Right ventricle myocardium inferior (tissue), 1 donor: ENCODE measurements at regions not wholly inside any gene's neighbourhood (a gene's known extent, or its start where the extent isn't known, plus 50 kb on each side); places are given as distances from the start of the nearest gene placed in this dataset.
A peak's percentile ranks its signal among the peaks of the same experiment; 100 is the strongest.
"Not testable (repeated sequence)": the region's sequence is repeated elsewhere in the genome, so short reads cannot be mapped to it uniquely, and the experiment has no call there.

ENCODE experiments used
- ATAC-seq: fragments of 200-7000 bp; cut with Tn5 transposase; one replicate; pipeline ENCODE4 v1.9.1; 2020; ENCODE audit warnings: mild to moderate bottlenecking, moderate library complexity
- DNase-seq: peaks from one replicate; pipeline ENCODE4 v3.0.0; 2021; ENCODE audit errors: missing footprints
- intact Hi-C: fragments of 100-400 bp; cut with DNase I; formaldehyde crosslinking; loops from one replicate; pipeline ENCODE4 v1.11.0; 2022
- donor health status: DM: no; HTN: yes; CAD: no; lungs with severe emphysema.

DNA sequence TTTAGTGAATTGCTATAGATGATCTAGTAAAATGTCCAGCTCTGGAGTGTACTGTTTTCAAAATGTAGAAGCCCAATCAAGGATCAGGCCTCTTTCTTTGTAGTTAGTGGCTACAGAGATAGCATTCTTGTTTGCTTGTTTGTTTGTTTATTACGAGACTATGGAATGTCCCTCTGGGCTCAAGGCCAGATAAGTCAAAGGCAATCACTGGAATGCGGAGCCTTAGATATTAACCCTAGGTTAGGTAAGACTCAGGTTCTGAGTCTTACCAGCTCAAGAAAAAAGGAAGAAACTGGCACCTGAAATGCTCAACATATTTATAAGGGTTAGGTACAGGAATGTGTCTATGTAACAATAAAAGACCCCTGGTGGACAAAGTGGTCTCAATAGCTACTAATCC lies 261.5 kb downstream of the SLC7A11 start:
- no peak for ATAC-seq
- intact Hi-C loops, result no loop called here
- no peak for DNase-seq

DNA sequence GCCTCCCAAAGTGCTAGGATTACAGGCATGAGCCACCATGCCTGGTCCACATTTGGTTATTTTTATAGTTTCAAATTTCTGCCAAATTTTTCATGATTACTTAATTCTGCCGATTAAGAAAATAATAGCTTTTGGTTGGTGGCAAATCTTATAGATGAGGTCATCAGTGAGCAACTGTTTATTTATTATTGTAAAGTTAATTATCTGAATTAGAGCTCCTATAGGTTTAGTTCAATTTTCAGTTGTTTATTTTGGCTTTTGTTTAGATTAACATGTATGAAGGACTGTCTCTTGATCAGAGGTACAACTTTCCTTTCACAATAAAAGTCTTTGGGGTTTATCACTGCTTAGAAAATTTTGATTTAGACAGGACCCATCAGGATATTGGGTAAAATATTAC lies 262.2 kb downstream of the SLC7A11 start:
- intact Hi-C loops, result no loop called here
- ATAC-seq, result no peak
- no peak for DNase-seq

DNA sequence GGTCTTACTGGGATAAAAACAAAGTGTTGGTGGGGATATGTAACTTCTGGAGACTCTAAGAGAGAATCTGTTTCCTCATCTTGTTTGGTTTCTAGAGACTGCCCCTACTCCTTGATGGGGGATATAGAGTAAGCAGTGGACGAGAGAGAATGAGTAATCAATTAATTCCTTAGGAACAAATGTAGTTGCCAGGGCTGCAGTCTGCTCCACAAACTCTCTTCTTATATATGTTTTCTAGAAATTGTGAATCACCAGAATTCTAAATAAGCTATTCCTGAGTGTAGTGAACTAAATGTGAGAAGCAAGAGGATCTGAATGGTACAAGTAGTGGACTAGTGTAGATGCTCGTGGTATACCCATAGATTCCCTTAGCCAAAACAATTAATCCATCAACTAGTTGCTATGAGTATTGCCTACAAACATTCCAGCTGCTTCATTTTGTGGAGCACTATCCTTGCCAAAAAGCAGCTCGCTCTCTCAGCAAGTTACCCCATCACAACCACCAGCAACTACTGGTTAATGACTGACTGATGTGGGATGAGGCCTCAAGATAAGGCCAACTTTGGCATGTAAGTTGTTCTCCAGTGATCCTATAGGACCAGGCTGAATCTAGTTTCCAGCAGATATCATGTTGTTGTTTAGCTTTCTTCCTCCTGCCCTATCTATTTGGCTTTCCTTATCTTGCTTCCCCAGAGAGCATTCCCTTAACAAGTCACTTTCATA lies 273.0 kb downstream of the SLC7A11 start:
- ATAC-seq (no peak), DNase-seq (no peak)
- intact Hi-C loops, result no loop called here

DNA sequence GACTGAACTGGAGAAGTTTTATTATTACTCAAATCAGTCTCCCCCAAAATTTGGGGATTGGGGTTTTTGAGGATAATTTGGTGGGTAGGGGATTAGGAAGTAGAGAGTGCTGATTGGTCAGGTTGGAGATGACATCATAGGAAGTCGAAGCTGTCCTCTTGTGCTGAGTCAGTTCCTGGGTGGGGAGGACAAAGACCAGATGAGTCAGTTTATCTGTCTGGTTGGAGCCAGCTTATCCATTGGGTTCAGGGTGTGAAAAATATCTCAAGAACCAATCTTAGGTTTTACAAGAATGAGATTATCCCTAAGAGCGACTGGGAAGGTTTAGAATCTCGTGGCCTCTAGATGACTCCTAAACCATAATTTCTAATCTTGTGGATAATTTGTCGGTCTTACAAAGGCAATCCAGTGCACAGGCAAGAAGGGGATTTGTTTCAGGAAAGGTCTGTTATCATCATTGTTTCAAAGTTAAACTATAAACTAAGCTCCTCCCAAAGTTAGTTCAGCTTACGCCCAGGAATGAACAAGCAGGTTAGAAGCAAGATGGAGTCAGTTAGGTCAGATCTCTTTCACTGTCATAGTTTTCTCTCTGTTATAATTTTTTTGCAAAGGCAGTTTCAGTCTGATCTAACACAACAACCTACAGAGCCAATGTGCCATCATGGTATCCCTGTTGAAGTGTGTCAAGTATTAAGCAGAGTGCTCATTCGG lies 274.5 kb downstream of the SLC7A11 start:
- intact Hi-C loops, result no loop called here

DNA sequence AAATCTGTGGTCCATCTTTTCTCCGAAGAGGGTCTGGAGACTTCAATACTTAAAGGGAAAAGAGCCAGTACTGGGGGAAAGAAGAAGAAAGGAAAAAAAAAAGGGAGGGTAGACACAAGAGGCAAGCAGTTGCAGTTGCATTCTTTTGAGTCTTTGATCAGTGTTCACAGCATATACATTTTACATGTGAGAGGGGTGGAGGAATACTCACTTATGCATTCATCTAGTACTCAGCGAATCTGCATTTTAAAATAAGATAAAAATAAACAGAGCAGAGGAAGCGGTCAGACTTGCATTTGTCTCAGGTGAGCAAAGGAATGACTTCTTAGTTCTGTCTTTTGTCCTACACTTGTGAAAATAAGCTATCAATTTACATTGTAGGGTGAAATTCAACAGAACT lies 275.6 kb downstream of the SLC7A11 start:
- ATAC-seq, result no peak
- DNase-seq, result no peak
- intact Hi-C loops, result no loop called here

More for the DNA sequence above, 274.5 kb downstream of the SLC7A11 start:
- DNase-seq, result no peak
- no peak for ATAC-seq

DNA sequence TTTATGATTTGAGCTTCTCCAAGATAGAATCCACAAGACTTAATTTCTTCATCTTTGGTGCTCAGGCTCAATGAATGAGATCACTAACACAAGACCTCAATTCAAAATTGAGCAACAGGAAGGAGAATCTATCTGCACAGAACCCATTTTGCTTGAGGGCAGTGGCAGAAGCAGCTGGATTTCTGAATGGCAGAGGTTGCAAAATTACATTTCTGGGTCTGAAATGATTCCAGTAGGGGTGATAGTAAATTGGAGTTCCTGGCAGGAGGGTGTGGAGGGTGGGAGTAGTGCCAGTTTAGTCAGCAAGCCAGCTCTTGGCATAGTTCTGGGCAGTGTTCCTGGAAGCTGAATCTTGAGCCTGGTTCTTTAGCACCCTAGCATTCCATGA lies 281.1 kb downstream of the SLC7A11 start:
- intact Hi-C loops, result no loop called here
- peak; percentile 44 for ATAC-seq
- no peak for DNase-seq

DNA sequence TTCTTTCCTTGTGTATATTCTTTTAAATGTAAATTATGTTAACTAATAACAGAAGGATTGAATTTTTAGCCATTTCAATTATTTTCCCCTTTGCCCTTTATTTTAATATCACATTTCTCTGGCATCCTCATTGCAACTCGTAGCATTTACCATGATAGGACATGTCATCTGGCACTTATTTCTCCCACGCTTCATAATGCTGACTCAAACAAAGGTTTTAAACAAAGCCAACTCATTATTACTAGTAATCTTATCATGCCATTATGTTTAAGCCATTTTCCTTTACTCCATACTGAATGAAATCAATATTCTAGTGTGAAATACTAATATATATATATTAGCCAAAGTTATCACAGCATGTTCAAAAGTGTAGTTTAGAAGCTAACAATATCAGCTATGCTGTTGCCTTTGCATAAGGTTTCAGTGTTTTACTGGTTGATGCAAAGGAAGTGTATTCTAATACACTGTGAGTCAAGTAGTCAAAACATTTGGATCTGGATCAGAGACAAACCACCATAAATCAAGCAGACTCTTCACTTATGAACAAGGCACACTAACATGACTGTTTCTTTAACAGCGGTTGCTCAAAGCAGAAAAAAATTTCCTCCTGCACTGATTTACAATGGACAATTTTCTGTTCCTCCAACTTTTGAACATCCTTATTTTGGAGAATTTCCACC lies 281.6 kb downstream of the SLC7A11 start:
- DNase-seq (no peak), ATAC-seq (no peak)
- intact Hi-C loops, result no loop called here

DNA sequence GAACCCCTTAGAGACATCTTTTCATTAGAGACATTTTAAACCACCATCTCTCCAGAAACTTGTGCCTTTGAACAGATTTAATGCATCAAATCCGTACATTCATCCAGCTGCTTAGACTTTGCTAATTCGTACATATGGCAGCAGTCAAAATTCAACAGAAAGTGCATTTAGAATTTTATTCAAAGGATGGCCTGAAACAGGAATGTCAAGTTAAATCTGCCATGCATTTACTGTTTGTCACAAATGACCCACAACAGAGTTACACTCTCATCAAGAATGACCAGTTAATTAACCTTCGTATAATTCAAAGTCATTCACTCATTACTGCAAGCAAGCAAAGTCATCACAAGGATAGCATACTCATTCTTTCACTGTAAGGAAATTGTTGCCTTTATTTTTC lies 284.3 kb downstream of the SLC7A11 start:
- intact Hi-C loops, result no loop called here
- ATAC-seq (no peak), DNase-seq (no peak)

DNA sequence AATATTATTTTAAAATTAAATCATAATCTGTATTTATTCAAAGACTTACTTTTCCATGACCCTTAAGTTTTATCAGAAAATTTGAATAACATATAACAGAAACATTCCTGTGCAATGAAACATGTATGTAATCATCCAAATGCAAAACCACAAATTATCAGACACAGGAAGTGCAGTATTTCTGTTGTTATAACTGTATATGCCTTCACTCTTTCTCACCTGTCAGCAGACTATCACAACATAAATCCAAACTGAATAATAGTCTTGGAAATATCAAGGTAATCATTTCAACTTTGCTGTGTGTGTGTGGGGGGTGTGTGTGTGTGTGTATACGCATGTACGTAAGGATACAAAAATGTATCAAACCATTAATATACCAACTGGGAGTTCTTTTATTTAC lies 285.9 kb downstream of the SLC7A11 start:
- intact Hi-C loops, result no loop called here
- ATAC-seq (no peak), DNase-seq (no peak)

DNA sequence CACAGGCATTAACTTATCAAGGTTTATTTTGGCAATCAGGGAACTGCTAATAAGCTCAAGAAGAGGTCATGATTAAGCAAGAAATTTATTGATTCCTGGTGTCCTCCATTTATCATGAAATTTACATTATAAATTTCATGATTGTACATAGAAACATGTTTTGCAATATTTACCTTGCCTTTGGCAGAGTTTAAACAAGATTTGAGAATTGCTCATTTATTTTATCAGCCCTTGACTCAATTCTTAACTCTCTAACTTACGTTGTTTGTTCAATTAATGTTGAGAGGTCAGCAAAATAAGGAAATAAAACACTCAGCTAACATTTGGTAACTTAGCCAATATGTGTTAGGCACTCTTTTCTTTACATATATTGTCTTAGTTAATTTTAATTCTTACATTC lies 286.6 kb downstream of the SLC7A11 start:
- DNase-seq (no peak), ATAC-seq (no peak)
- intact Hi-C loops, result no loop called here

DNA sequence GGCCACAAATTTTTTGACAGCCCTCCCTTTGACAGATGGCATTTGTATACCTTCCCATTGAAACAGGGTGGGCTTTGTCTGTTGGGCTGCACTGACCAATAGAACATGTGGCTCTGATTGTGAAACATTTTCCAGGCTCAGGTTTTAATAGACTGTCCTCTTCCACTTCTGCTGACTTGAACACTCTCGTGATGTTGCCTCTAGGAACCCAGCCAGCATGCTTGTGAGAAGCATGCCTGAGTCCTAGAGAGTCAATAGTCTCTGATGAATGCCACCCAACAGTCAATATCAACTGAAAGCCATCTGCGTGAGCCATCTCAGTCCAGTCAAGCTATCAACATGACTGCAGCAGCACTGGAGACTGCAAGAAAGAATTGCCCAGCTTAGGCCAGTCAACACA lies 290.0 kb downstream of the SLC7A11 start:
- intact Hi-C loops, result no loop called here
- DNase-seq (no peak), ATAC-seq (no peak)

DNA sequence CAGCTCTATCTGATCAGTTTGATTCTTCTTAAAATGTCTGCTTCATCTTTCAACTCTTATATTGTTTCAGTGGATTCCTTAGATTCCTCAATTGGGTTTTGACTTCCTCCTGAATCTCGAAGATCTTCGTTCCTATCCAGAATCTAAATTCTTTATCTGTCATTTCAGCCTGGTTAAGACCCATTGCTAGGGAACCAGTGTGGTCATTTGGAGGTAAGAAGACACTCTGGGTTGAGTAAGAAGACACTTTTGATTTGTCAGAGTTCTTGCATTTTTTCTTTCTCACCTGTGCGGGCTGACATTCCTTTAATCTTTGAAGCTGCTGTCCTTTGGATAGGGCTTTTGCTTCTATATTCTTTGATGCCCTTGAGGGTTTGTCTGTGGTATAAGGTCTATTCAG lies 291.9 kb downstream of the SLC7A11 start:
- ATAC-seq (no peak), DNase-seq (no peak)
- intact Hi-C loops, result no loop called here

DNA sequence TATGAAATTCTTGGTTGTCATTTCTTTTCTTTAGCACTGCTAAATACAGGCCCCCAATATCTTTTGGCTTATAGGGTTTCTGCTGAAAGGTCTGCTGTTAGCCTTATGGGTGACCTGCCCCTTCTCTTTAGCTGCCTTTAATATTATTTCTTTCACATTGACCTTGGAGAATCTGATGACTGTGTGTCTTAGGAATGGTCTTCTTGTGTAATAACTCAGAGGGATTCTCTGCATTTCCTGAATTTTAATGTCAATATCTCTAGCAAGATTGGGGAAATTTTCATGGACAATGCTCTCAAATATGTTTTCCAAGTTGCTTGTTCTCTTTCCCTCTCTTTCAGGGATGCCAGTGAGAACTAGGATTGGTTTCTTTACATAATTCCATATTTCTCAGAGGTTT lies 292.4 kb downstream of the SLC7A11 start:
- ATAC-seq, result no peak

DNA sequence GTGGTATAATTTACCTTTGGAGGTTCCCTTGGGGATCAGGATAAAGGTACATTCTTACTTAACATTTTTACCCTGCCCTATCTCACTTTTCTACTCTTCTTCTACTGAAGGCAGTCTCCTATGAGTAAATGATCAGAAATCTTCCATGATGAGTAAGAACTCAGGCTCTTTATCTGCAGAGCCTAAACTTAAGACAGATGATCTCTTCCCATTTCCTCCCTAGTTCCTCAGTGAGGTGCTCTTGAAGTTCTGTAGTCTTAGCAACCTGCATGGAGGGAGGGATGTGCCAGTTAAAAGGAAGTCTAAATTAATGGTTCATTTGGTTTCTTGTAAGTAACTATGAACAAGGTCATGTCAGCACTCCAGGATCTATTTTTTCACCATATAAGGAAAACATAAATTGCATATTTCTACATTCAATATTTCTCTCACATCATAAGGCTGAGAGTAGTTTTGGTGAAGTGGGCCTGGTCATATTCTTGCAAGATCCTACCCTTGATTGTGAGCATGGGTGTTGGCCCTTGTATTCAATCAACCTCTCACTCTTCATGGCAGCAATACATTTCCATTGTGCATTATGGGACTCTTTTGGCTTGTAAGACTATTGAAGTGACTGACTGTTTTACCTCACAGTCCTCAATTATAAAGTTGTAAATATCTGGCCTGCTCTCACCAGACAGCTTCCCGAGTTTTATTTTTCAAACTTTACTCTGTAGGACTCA lies 295.5 kb downstream of the SLC7A11 start:
- ATAC-seq, result no peak
- no peak for DNase-seq
- intact Hi-C loops, result no loop called here

More for the DNA sequence above, 292.4 kb downstream of the SLC7A11 start:
- no peak for DNase-seq
- intact Hi-C loops, result no loop called here

DNA sequence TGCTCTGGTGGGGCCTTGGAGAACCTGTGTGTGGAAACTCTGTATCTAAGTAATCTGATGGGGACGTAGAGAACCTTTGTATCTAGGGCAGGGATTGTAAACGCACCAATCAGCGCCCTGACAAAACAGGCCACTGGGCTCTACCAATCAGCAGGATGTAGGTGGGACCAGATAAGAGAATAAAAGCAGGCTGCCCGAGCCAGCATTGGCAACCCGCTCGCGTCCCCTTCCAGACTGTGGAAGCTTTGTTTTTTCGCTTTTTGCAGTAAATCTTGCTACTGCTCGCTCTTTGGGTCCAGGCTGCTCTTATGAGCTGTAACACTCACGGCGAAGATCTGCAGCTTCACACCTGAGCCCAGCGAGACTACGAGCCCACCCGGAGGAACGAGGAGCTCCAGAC lies 299.3 kb downstream of the SLC7A11 start:
- ATAC-seq, DNase-seq, intact Hi-C loops: not testable (repeated sequence)

DNA sequence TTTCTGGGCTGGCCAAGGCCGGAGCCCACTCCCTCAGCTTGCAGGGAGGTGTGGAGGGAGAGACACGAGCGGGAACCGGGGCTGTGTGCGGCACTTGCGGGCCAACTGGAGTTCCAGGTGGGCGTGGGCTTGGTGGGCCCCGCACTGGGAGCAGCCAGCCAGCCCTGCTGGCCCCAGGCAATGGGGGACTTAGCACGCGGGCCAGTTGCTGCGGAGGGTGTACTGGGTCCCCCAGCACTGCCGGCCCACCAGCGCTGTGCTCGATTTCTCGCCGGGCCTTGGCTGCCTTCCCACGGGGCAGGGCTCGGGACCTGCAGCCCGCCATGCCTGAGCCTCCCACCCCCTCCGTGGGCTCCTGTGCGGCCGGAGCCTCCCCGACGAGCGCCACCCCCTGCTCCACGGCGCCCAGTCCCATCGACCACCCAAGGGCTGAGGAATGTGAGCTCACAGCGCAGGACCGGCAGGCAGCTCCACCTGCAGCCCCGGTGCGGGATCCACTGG lies 300.1 kb downstream of the SLC7A11 start:
- ATAC-seq, DNase-seq, intact Hi-C loops: not testable (repeated sequence)

DNA sequence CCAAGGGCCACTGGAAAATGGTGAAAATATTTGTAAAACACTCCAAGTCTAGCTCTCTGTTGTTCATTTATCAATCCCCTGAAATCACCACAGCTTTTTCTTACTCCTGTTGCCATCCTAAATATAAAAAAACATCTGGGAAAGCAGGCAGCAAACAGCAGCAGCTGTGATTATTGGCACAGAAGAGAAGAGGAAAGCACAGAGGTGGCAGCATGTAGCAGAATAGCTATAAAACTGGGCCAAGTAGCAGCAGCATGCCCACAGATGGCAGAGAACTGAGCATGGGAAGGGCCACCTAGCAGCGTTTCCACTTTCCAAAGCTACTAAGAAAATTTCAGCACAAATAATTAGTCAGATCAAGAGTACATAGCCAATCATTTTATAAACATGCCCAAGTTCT lies 307.2 kb downstream of the SLC7A11 start:
- ATAC-seq (no peak), DNase-seq (no peak)
- intact Hi-C loops, result no loop called here

DNA sequence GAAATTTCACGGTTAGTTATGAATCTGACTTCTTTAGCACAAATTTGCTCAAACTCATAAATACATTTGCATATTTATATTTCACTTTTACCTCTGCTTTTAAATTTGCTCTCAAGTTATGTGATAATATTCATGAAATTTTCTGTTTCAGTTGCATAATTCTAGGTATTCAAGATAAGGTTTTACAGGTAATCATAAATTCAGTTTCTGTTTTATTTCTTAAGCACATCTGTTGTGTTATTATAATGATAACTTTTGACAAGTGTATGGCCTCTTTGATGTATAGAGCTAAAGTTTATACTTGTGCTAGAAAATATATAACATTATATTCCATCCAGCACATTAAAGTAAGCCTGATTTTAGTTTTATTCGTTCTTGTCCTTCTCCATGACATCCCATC lies 308.1 kb downstream of the SLC7A11 start:
- intact Hi-C loops, result no loop called here
- DNase-seq, result no peak
- no peak for ATAC-seq

DNA sequence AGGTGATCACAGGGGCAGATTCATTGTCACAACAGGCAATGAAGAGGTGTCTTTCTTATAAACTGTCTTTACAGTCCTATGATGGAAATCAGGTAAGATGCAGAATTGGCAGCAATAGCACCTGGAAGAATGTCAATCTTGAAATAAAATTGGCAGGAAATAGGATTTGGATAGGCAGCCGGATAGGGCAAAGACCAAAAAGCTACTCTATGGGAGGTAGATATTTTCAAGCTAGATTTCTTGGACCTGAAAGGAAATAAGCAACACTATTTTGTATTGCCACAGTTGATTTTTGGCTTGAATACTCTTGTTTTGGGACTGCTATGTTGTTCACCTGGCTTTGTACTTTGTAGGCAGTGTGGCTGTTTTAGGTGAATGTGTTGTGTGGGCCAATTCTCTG lies 314.2 kb downstream of the SLC7A11 start:
- intact Hi-C loops, result no loop called here
- ATAC-seq, result no peak
- DNase-seq, result no peak
